Keratinocyte (primary cell): ENCODE measurements at regions not wholly inside any gene's neighbourhood (a gene's known extent, or its start where the extent isn't known, plus 50 kb on each side); places are given as distances from the start of the nearest gene placed in this dataset.
A peak's percentile ranks its signal among the peaks of the same experiment; 100 is the strongest.

ENCODE experiments used
- DNase-seq: peaks from one replicate; pipeline ENCODE4 v3.0.0-alpha.2; 2011; ENCODE audit warnings: low read depth, missing footprints, low spot score
- FAIRE-seq: peaks from 2 replicates; lab custom pipeline; 2011; peaks lifted over from hg19 to GRCh38; lab: Jason Lieb, UNC
- H2AFZ ChIP-seq: 2 replicates; pipeline ENCODE4 v1.6.0; 2012; ENCODE audit warnings: low read length, control low read depth, inconsistent platforms; ENCODE audit not compliant: control insufficient read depth
- H3K27ac ChIP-seq: 2 replicates; pipeline ENCODE4 v1.5.1; 2011; ENCODE audit warnings: low read length; ENCODE audit not compliant: control insufficient read depth, insufficient read depth
- H3K27me3 ChIP-seq: 3 replicates; pipeline ENCODE4 v1.6.0; 2011; ENCODE audit warnings: low read length; ENCODE audit not compliant: control insufficient read depth, insufficient read depth; ENCODE audit errors: extremely low read depth
- H3K36me3 ChIP-seq, 2 experiments: 2 replicates in 1 of 2; 3 replicates in 1 of 2; pipeline ENCODE4 v1.5.1; 2011; ENCODE audit warnings: low read length in 2 of 2, mild to moderate bottlenecking in 1 of 2; ENCODE audit not compliant: control insufficient read depth in 2 of 2, insufficient read depth in 2 of 2; ENCODE audit errors: extremely low read depth in 1 of 2
- H3K4me1 ChIP-seq: 3 replicates; pipeline ENCODE4 v1.5.1; 2011; ENCODE audit warnings: low read length; ENCODE audit not compliant: control insufficient read depth, insufficient read depth; ENCODE audit errors: extremely low read depth
- H3K4me2 ChIP-seq: 3 replicates; pipeline ENCODE4 v1.6.0; 2011; ENCODE audit warnings: low read depth, low read length; ENCODE audit not compliant: control insufficient read depth, insufficient read depth; ENCODE audit errors: extremely low read depth
- H3K4me3 ChIP-seq, 3 experiments: fragments of 200-600 bp in 1 of 3; sonication (generic) in 1 of 3; 2 replicates in 2 of 3; 3 replicates in 1 of 3; pipeline ENCODE4 v1.5.1; 2011 to 2016; ENCODE audit warnings: low read length in 3 of 3, mild to moderate bottlenecking in 3 of 3, control low read depth in 2 of 3, inconsistent platforms in 1 of 3, low read depth in 1 of 3, mixed read lengths in 1 of 3, mixed run types in 1 of 3, moderate library complexity in 1 of 3; ENCODE audit not compliant: control insufficient read depth in 2 of 3, insufficient read depth in 2 of 3; ENCODE audit errors: extremely low read depth in 1 of 3
- H3K79me2 ChIP-seq: 2 replicates; pipeline ENCODE4 v1.6.0; 2012; ENCODE audit warnings: low read length; ENCODE audit not compliant: control insufficient read depth, insufficient read depth
- H3K9ac ChIP-seq: 3 replicates; pipeline ENCODE4 v1.6.0; 2011; ENCODE audit warnings: low read length; ENCODE audit not compliant: control insufficient read depth, insufficient read depth; ENCODE audit errors: extremely low read depth
- H3K9me1 ChIP-seq: 3 replicates; pipeline ENCODE4 v1.6.0; 2011; ENCODE audit warnings: low read length; ENCODE audit not compliant: control insufficient read depth, insufficient read depth; ENCODE audit errors: extremely low read depth
- H3K9me3 ChIP-seq: 2 replicates; pipeline ENCODE4 v1.5.1; 2012; ENCODE audit warnings: low read depth, low read length; ENCODE audit not compliant: control insufficient read depth
- H4K20me1 ChIP-seq: 3 replicates; pipeline ENCODE4 v1.6.0; 2011; ENCODE audit warnings: low read length; ENCODE audit not compliant: control insufficient read depth, insufficient read depth; ENCODE audit errors: extremely low read depth
- CTCF ChIP-seq, 3 experiments: IDR thresholded peaks in 1 of 3; conservative IDR thresholded peaks in 1 of 3; optimal IDR thresholded peaks in 1 of 3; 2 replicates in 2 of 3; 3 replicates in 1 of 3; pipeline versions ENCODE3 to v1.5.1; 2011; ENCODE audit warnings: low read length in 3 of 3, mild to moderate bottlenecking in 3 of 3, moderate library complexity in 2 of 3, control low read depth in 1 of 3, inconsistent platforms in 1 of 3; ENCODE audit not compliant: insufficient read depth in 2 of 3; ENCODE audit errors: extremely low read depth in 1 of 3
- EZH2 ChIP-seq: IDR thresholded peaks from one replicate; pipeline ENCODE4 v1.6.1; 2012; ENCODE audit warnings: inconsistent platforms, mild to moderate bottlenecking, low read length, moderate library complexity
- dilution Hi-C: fragments of 300-500 bp; cut with MboI; formaldehyde crosslinking; loops from one replicate; pipeline ENCODE4 v1.7.0; 2020; ENCODE audit warnings: low sequenced_read_pairs; ENCODE audit not compliant: extremely low pct_ligation_motif_present

GRCh38 chrX:69010339-69010738, 154.9 kb downstream of the PJA1 start:
- no peak overlapping the region for H3K27ac ChIP-seq
- no peak overlapping the region for H2AFZ ChIP-seq
- no peaks in the 10 kb centered on the region for H3K36me3 ChIP-seq
- H3K27me3 ChIP-seq = no peaks in the 10 kb centered on the region
- dilution Hi-C loops = no loop called here
- no peaks in the 10 kb centered on the region for H3K9me3 ChIP-seq
- H3K4me2 ChIP-seq = no peak overlapping the region
- H3K9ac ChIP-seq = no peak overlapping the region
- no peak overlapping the region for H3K4me3 ChIP-seq
- no peaks in the 10 kb centered on the region for H4K20me1 ChIP-seq
- DNase-seq (no peak), FAIRE-seq (no peak)
- TF ChIP-seq EZH2 (no peak), CTCF (optimal IDR thresholded peaks at IDR 0.05 in 1 of 3, IDR thresholded peaks at IDR 0.05 in 1 of 3, conservative IDR thresholded peaks at IDR 0.05 in 1 of 3; ENCODE audit: extremely low read depth in 1 of 3, insufficient read depth in 2 of 3, low read length in 3 of 3) (no peak)
- H3K9me1 ChIP-seq = no peaks in the 10 kb centered on the region
- H3K4me1 ChIP-seq = peaks cover 2% of the 10 kb centered on the region
- no peaks in the 10 kb centered on the region for H3K79me2 ChIP-seq

GRCh38 chrX:69000877-69001276, 164.4 kb downstream of the PJA1 start:
- H3K27ac ChIP-seq = peak overlapping the region; percentile 93
- H3K4me1 ChIP-seq = peaks cover 30% of the 10 kb centered on the region
- no peaks in the 10 kb centered on the region for H3K79me2 ChIP-seq
- no peaks in the 10 kb centered on the region for H3K36me3 ChIP-seq
- no peak overlapping the region for H3K9ac ChIP-seq
- TF ChIP-seq CTCF (optimal IDR thresholded peaks at IDR 0.05 in 1 of 3, IDR thresholded peaks at IDR 0.05 in 1 of 3, conservative IDR thresholded peaks at IDR 0.05 in 1 of 3; ENCODE audit: extremely low read depth in 1 of 3, insufficient read depth in 2 of 3, low read length in 3 of 3) = no peak
- no peak for TF ChIP-seq EZH2
- dilution Hi-C loops = no loop called here
- no peak overlapping the region for H2AFZ ChIP-seq
- no peaks in the 10 kb centered on the region for H3K9me1 ChIP-seq
- no peaks in the 10 kb centered on the region for H4K20me1 ChIP-seq
- DNase-seq = no peak
- no peaks in the 10 kb centered on the region for H3K27me3 ChIP-seq
- H3K9me3 ChIP-seq = peaks cover 2% of the 10 kb centered on the region
- H3K4me2 ChIP-seq = no peak overlapping the region
- no peak overlapping the region for H3K4me3 ChIP-seq
- no peak for FAIRE-seq
